ENCODE measurements at regions not wholly inside any gene's neighbourhood (a gene's known extent, or its start where the extent isn't known, plus 50 kb on each side); places are given as distances from the start of the nearest gene placed in this dataset.

GRCh38 chr2:60400462-60401246, 152.8 kb downstream of the BCL11A start:
- Histone ChIP-seq H3K36me3 (ENCODE audit: control insufficient read depth in 1 of 2, insufficient read depth in 2 of 2, low read length in 2 of 2) (no peaks in the 10 kb centered on the region), H3K27ac (ENCODE audit: low read length) (no peak overlapping the region), H3K4me1 (ENCODE audit: control insufficient read depth in 1 of 2, insufficient read depth in 2 of 2, low read length in 2 of 2) (no peaks in the 10 kb centered on the region), H3K9me3 (ENCODE audit: control insufficient read depth in 1 of 2, low read length in 2 of 2) (no peaks in the 10 kb centered on the region), H3K27me3 (ENCODE audit: low read depth, low read length) (no peaks in the 10 kb centered on the region), H3K4me3 (ENCODE audit: low read depth in 1 of 2, low read length in 2 of 2) (no peak overlapping the region)

- Histone ChIP-seq H3K4me1 (ENCODE audit: control insufficient read depth in 1 of 2, insufficient read depth in 2 of 2, low read length in 2 of 2) (no peaks in the 10 kb centered on the region), H3K27me3 (ENCODE audit: low read depth, low read length) (no peaks in the 10 kb centered on the region), H3K4me3 (ENCODE audit: low read depth in 1 of 2, low read length in 2 of 2) (no peak overlapping the region), H3K36me3 (ENCODE audit: control insufficient read depth in 1 of 2, insufficient read depth in 2 of 2, low read length in 2 of 2) (no peaks in the 10 kb centered on the region), H3K9me3 (ENCODE audit: control insufficient read depth in 1 of 2, low read length in 2 of 2) (no peaks in the 10 kb centered on the region), H3K27ac (ENCODE audit: low read length) (no peak overlapping the region)
Measured at GRCh38 chr2:60394463-60394862, 159.0 kb downstream of the BCL11A start.

- Histone ChIP-seq H3K36me3 (ENCODE audit: control insufficient read depth in 1 of 2, insufficient read depth in 2 of 2, low read length in 2 of 2) (no peaks in the 10 kb centered on the region), H3K27me3 (ENCODE audit: low read depth, low read length) (no peaks in the 10 kb centered on the region), H3K4me1 (ENCODE audit: control insufficient read depth in 1 of 2, insufficient read depth in 2 of 2, low read length in 2 of 2) (no peaks in the 10 kb centered on the region), H3K27ac (ENCODE audit: low read length) (no peak overlapping the region), H3K9me3 (ENCODE audit: control insufficient read depth in 1 of 2, low read length in 2 of 2) (no peaks in the 10 kb centered on the region), H3K4me3 (ENCODE audit: low read depth in 1 of 2, low read length in 2 of 2) (no peak overlapping the region)
Measured at GRCh38 chr2:60391649-60392375, 161.6 kb downstream of the BCL11A start.

GRCh38 chr2:60391230-60391629, 162.2 kb downstream of the BCL11A start:
- no peaks in the 10 kb centered on the region for H3K36me3 ChIP-seq (ENCODE audit: control insufficient read depth in 1 of 2, insufficient read depth in 2 of 2, low read length in 2 of 2)

GRCh38 chr2:60386436-60386835, 167.0 kb downstream of the BCL11A start:
- H3K27ac ChIP-seq (ENCODE audit: low read length): no peak overlapping the region
- H3K36me3 ChIP-seq (ENCODE audit: control insufficient read depth in 1 of 2, insufficient read depth in 2 of 2, low read length in 2 of 2): no peaks in the 10 kb centered on the region
- no peaks in the 10 kb centered on the region for H3K9me3 ChIP-seq (ENCODE audit: control insufficient read depth in 1 of 2, low read length in 2 of 2)
- H3K4me1 ChIP-seq (ENCODE audit: control insufficient read depth in 1 of 2, insufficient read depth in 2 of 2, low read length in 2 of 2): no peaks in the 10 kb centered on the region
- no peak overlapping the region for H3K4me3 ChIP-seq (ENCODE audit: low read depth in 1 of 2, low read length in 2 of 2)
- H3K27me3 ChIP-seq (ENCODE audit: low read depth, low read length): no peaks in the 10 kb centered on the region

More at GRCh38 chr2:60391230-60391629, 162.2 kb downstream of the BCL11A start:
- H3K4me3 ChIP-seq (ENCODE audit: low read depth in 1 of 2, low read length in 2 of 2): no peak overlapping the region
- no peaks in the 10 kb centered on the region for H3K4me1 ChIP-seq (ENCODE audit: control insufficient read depth in 1 of 2, insufficient read depth in 2 of 2, low read length in 2 of 2)
- no peaks in the 10 kb centered on the region for H3K27me3 ChIP-seq (ENCODE audit: low read depth, low read length)
- no peak overlapping the region for H3K27ac ChIP-seq (ENCODE audit: low read length)
- H3K9me3 ChIP-seq (ENCODE audit: control insufficient read depth in 1 of 2, low read length in 2 of 2): no peaks in the 10 kb centered on the region

GRCh38 chr2:60385648-60386047, 167.8 kb downstream of the BCL11A start:
- H3K9me3 ChIP-seq (ENCODE audit: control insufficient read depth in 1 of 2, low read length in 2 of 2): no peaks in the 10 kb centered on the region
- H3K4me1 ChIP-seq (ENCODE audit: control insufficient read depth in 1 of 2, insufficient read depth in 2 of 2, low read length in 2 of 2): no peaks in the 10 kb centered on the region
- H3K4me3 ChIP-seq (ENCODE audit: low read depth in 1 of 2, low read length in 2 of 2): no peak overlapping the region
- no peaks in the 10 kb centered on the region for H3K36me3 ChIP-seq (ENCODE audit: control insufficient read depth in 1 of 2, insufficient read depth in 2 of 2, low read length in 2 of 2)
- H3K27ac ChIP-seq (ENCODE audit: low read length): no peak overlapping the region
- H3K27me3 ChIP-seq (ENCODE audit: low read depth, low read length): no peaks in the 10 kb centered on the region

GRCh38 chr2:60383401-60384143, 169.9 kb downstream of the BCL11A start:
- no peaks in the 10 kb centered on the region for H3K27me3 ChIP-seq (ENCODE audit: low read depth, low read length)
- H3K4me3 ChIP-seq (ENCODE audit: low read depth in 1 of 2, low read length in 2 of 2): no peak overlapping the region
- H3K27ac ChIP-seq (ENCODE audit: low read length): no peak overlapping the region
- no peaks in the 10 kb centered on the region for H3K4me1 ChIP-seq (ENCODE audit: control insufficient read depth in 1 of 2, insufficient read depth in 2 of 2, low read length in 2 of 2)
- no peaks in the 10 kb centered on the region for H3K9me3 ChIP-seq (ENCODE audit: control insufficient read depth in 1 of 2, low read length in 2 of 2)
- no peaks in the 10 kb centered on the region for H3K36me3 ChIP-seq (ENCODE audit: control insufficient read depth in 1 of 2, insufficient read depth in 2 of 2, low read length in 2 of 2)

- Histone ChIP-seq H3K9me3 (ENCODE audit: control insufficient read depth in 1 of 2, low read length in 2 of 2) (no peaks in the 10 kb centered on the region), H3K27me3 (ENCODE audit: low read depth, low read length) (no peaks in the 10 kb centered on the region), H3K4me3 (ENCODE audit: low read depth in 1 of 2, low read length in 2 of 2) (no peak overlapping the region), H3K27ac (ENCODE audit: low read length) (no peak overlapping the region), H3K4me1 (ENCODE audit: control insufficient read depth in 1 of 2, insufficient read depth in 2 of 2, low read length in 2 of 2) (no peaks in the 10 kb centered on the region), H3K36me3 (ENCODE audit: control insufficient read depth in 1 of 2, insufficient read depth in 2 of 2, low read length in 2 of 2) (no peaks in the 10 kb centered on the region)
Measured at GRCh38 chr2:60380411-60380810, 173.0 kb downstream of the BCL11A start.

- Histone ChIP-seq H3K27me3 (ENCODE audit: low read depth, low read length) (no peaks in the 10 kb centered on the region), H3K27ac (ENCODE audit: low read length) (no peak overlapping the region), H3K4me1 (ENCODE audit: control insufficient read depth in 1 of 2, insufficient read depth in 2 of 2, low read length in 2 of 2) (no peaks in the 10 kb centered on the region), H3K36me3 (ENCODE audit: control insufficient read depth in 1 of 2, insufficient read depth in 2 of 2, low read length in 2 of 2) (no peaks in the 10 kb centered on the region), H3K9me3 (ENCODE audit: control insufficient read depth in 1 of 2, low read length in 2 of 2) (no peaks in the 10 kb centered on the region), H3K4me3 (ENCODE audit: low read depth in 1 of 2, low read length in 2 of 2) (no peak overlapping the region)
Measured at GRCh38 chr2:60379684-60380083, 173.8 kb downstream of the BCL11A start.

GRCh38 chr2:60379216-60379615, 174.2 kb downstream of the BCL11A start:
- Histone ChIP-seq H3K27me3 (ENCODE audit: low read depth, low read length) (no peaks in the 10 kb centered on the region), H3K27ac (ENCODE audit: low read length) (no peak overlapping the region), H3K4me1 (ENCODE audit: control insufficient read depth in 1 of 2, insufficient read depth in 2 of 2, low read length in 2 of 2) (no peaks in the 10 kb centered on the region), H3K4me3 (ENCODE audit: low read depth in 1 of 2, low read length in 2 of 2) (no peak overlapping the region), H3K36me3 (ENCODE audit: control insufficient read depth in 1 of 2, insufficient read depth in 2 of 2, low read length in 2 of 2) (no peaks in the 10 kb centered on the region), H3K9me3 (ENCODE audit: control insufficient read depth in 1 of 2, low read length in 2 of 2) (no peaks in the 10 kb centered on the region)

GRCh38 chr2:60377825-60378224, 175.6 kb downstream of the BCL11A start:
- Histone ChIP-seq H3K27ac (ENCODE audit: low read length) (no peak overlapping the region), H3K36me3 (ENCODE audit: control insufficient read depth in 1 of 2, insufficient read depth in 2 of 2, low read length in 2 of 2) (no peaks in the 10 kb centered on the region), H3K4me1 (ENCODE audit: control insufficient read depth in 1 of 2, insufficient read depth in 2 of 2, low read length in 2 of 2) (no peaks in the 10 kb centered on the region), H3K4me3 (ENCODE audit: low read depth in 1 of 2, low read length in 2 of 2) (no peak overlapping the region), H3K9me3 (ENCODE audit: control insufficient read depth in 1 of 2, low read length in 2 of 2) (no peaks in the 10 kb centered on the region), H3K27me3 (ENCODE audit: low read depth, low read length) (no peaks in the 10 kb centered on the region)
